Liver (tissue), 3 donors: ENCODE measurements at regions not wholly inside any gene's neighbourhood (a gene's known extent, or its start where the extent isn't known, plus 50 kb on each side); places are given as distances from the start of the nearest gene placed in this dataset.

ENCODE experiments used
- ATF3 ChIP-seq: IDR thresholded peaks from 2 replicates; pipeline ENCODE4 v1.6.1; 2016; ENCODE audit warnings: antibody characterized with exemption
- CTCF ChIP-seq: fragments of 150-350 bp; IDR thresholded peaks from 2 replicates; pipeline ENCODE4 v1.5.1; 2017; ENCODE audit warnings: improper control_type of control experiment, low read depth, low read length; ENCODE audit not compliant: missing input control
- EGR1 ChIP-seq, 2 donors: IDR thresholded peaks; 2 replicates each; pipeline ENCODE4 v1.6.1; 2016 to 2018; ENCODE audit warnings: antibody characterized with exemption in 2 of 2, low read depth in 2 of 2
- FOXA1 ChIP-seq: IDR thresholded peaks from 2 replicates; pipeline ENCODE4 v1.6.1; 2016; ENCODE audit warnings: antibody characterized with exemption
- GABPA ChIP-seq, 2 donors: IDR thresholded peaks in 1 of 2; conservative IDR thresholded peaks in 1 of 2; 2 replicates each; pipeline ENCODE4 v1.6.1; 2016; ENCODE audit warnings: antibody characterized with exemption in 2 of 2, mild to moderate bottlenecking in 1 of 2, moderate library complexity in 1 of 2
- HNF4G ChIP-seq: IDR thresholded peaks from 2 replicates; pipeline ENCODE4 v1.6.1; 2016; ENCODE audit warnings: antibody characterized with exemption
- JUND ChIP-seq, 2 donors: IDR thresholded peaks; 2 replicates each; pipeline ENCODE4 v1.6.1; 2016; ENCODE audit warnings: antibody characterized with exemption in 2 of 2
- MAX ChIP-seq: IDR thresholded peaks from 2 replicates; pipeline ENCODE4 v1.6.1; 2016; ENCODE audit warnings: antibody characterized with exemption
- RAD21 ChIP-seq, 2 donors: IDR thresholded peaks; 2 replicates each; pipeline ENCODE4 v1.6.1; 2016; ENCODE audit warnings: antibody characterized with exemption in 2 of 2, mild to moderate bottlenecking in 2 of 2
- REST ChIP-seq: IDR thresholded peaks from 2 replicates; pipeline ENCODE4 v1.6.1; 2016; ENCODE audit warnings: antibody characterized with exemption, mild to moderate bottlenecking
- RXRA ChIP-seq, 2 donors: IDR thresholded peaks; 2 replicates each; pipeline ENCODE4 v1.6.1; 2017 to 2018; ENCODE audit warnings: antibody characterized with exemption in 2 of 2, mild to moderate bottlenecking in 1 of 2
- TAF1 ChIP-seq: conservative IDR thresholded peaks from 2 replicates; pipeline ENCODE4 v1.6.1; 2016; ENCODE audit warnings: antibody characterized with exemption, mild to moderate bottlenecking
- YY1 ChIP-seq: IDR thresholded peaks from 2 replicates; pipeline ENCODE4 v1.6.1; 2016; ENCODE audit warnings: antibody characterized with exemption, mild to moderate bottlenecking
- ZBTB33 ChIP-seq: IDR thresholded peaks from 2 replicates; pipeline ENCODE4 v1.6.1; 2016; ENCODE audit warnings: antibody characterized with exemption
- donor health status: healthy.
- donor health status: healthy.

- no peak for TF ChIP-seq CTCF
- TF ChIP-seq MAX: no peak
- TF ChIP-seq RAD21 (IDR thresholded peaks at IDR 0.05): no peak
- TF ChIP-seq TAF1: no peak
- no peak for TF ChIP-seq ATF3
- no peak for TF ChIP-seq REST
- no peak for TF ChIP-seq EGR1 (IDR thresholded peaks at IDR 0.05; ENCODE audit: low read depth in 2 of 2)
- TF ChIP-seq GABPA (IDR thresholded peaks at IDR 0.05 in 1 of 2, conservative IDR thresholded peaks at IDR 0.05 in 1 of 2): no peak
- TF ChIP-seq FOXA1: no peak
- TF ChIP-seq YY1: no peak
- no peak for TF ChIP-seq RXRA (IDR thresholded peaks at IDR 0.05)
- no peak for TF ChIP-seq ZBTB33
- TF ChIP-seq JUND (IDR thresholded peaks at IDR 0.05): no peak
- TF ChIP-seq HNF4G: no peak
These were observed 231.6 kb downstream of the SNRPN start for GRCh38 chr15:25186411-25186810.
